SK-N-SH (cell line): ENCODE measurements at regions not wholly inside any gene's neighbourhood (a gene's known extent, or its start where the extent isn't known, plus 50 kb on each side); places are given as distances from the start of the nearest gene placed in this dataset.
"Not testable (repeated sequence)": the region's sequence is repeated elsewhere in the genome, so short reads cannot be mapped to it uniquely, and the experiment has no call there.

Experiments used
- CTCF ChIP-seq: fragments of 200-600 bp; sonication (generic); IDR thresholded peaks from 2 replicates; pipeline ENCODE4 v1.6.1; 2017; ENCODE audit warnings: antibody characterized with exemption, mild to moderate bottlenecking, moderate library complexity
- ELF1 ChIP-seq: IDR thresholded peaks from 2 replicates; pipeline ENCODE4 v1.4.0; 2012
- MEF2A ChIP-seq: IDR thresholded peaks from 2 replicates; pipeline ENCODE4 v1.4.0; 2012; ENCODE audit warnings: low read depth, borderline replicate concordance
- NFIC ChIP-seq: IDR thresholded peaks from 2 replicates; pipeline ENCODE4 v1.4.0; 2012; ENCODE audit warnings: borderline replicate concordance
- POLR2AphosphoS5 ChIP-seq: IDR thresholded peaks from 2 replicates; pipeline ENCODE4 v1.6.1; 2012; ENCODE audit warnings: low read depth, low read length
- RAD21 ChIP-seq: IDR thresholded peaks from 2 replicates; pipeline ENCODE4 v1.6.1; 2012; ENCODE audit warnings: mild to moderate bottlenecking, low read length
- REST ChIP-seq: IDR thresholded peaks from 2 replicates; pipeline ENCODE4 v1.6.1; 2012; ENCODE audit warnings: mild to moderate bottlenecking, low read depth, low read length, moderate library complexity
- RFX5 ChIP-seq: IDR thresholded peaks from 2 replicates; pipeline ENCODE4 v1.6.1; 2012; ENCODE audit warnings: mild to moderate bottlenecking, improper control_type of control experiment, low read length
- TEAD4 ChIP-seq: IDR thresholded peaks from 2 replicates; pipeline ENCODE4 v1.4.0; 2012; ENCODE audit warnings: mild to moderate bottlenecking, borderline replicate concordance; ENCODE audit not compliant: insufficient read depth

DNA sequence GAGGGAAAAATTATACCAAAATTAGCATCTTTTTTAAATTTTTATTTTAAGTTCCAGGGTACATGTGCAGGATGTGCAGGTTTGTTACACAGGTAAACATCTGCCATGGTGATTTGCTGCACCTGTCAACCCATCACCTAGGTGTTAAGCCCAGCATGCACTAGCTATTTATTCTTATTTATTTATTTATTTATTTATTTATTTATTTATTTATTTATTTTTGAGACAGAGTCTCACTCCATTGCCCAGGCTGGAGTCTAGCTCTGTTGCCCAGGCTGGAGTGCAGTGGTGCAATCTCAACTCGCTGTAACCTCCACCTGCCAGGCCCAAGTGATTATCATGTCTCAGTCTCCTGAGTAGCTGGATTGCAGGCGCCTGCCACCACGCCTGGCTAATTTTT, 137.7 kb upstream of the NEBL start:
- not testable (repeated sequence) for TF ChIP-seq NFIC, CTCF, REST, TEAD4, RFX5, RAD21, ELF1, POLR2AphosphoS5, MEF2A
